Tibial nerve (tissue), 4 donors: ENCODE measurements at regions not wholly inside any gene's neighbourhood (a gene's known extent, or its start where the extent isn't known, plus 50 kb on each side); places are given as distances from the start of the nearest gene placed in this dataset.

Experiments
- EP300 ChIP-seq, 2 donors: sonication (generic); formaldehyde crosslinking; IDR thresholded peaks; one replicate each; pipeline ENCODE4 v1.6.1; 2017; ENCODE audit warnings: antibody characterized with exemption in 2 of 2, mild to moderate bottlenecking in 1 of 2
- TF ChIP-seq, protein P1 (sequence below), 5 experiments: fragments of 200-600 bp in 3 of 5; fragments of 450-650 bp in 2 of 5; sonication (generic) in 3 of 5; IDR thresholded peaks; one replicate each; pipeline ENCODE4 v1.5.1; 2016 to 2019; ENCODE audit warnings: antibody characterized with exemption in 5 of 5, mild to moderate bottlenecking in 3 of 5, moderate library complexity in 2 of 5

DNA sequence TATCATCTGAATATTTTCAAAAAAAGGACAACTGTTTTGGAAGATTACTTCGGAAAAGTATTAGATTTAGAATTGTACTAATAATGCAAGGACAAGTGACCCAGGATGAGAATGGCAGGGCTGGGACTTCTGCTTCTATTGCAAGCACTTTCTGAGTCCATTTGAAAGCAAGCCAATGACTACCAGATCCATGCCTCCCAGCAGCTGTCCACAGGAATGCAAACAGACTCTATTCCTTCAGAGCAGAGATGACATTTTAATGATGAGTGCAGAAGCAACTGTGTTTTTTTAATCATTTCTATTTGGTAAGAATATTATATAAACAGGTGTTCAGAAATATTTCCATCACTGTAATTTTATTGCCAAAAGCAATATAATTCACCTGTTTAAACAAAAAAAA, 456.7 kb downstream of the SOX11 start:
- TF ChIP-seq, protein P1, sequence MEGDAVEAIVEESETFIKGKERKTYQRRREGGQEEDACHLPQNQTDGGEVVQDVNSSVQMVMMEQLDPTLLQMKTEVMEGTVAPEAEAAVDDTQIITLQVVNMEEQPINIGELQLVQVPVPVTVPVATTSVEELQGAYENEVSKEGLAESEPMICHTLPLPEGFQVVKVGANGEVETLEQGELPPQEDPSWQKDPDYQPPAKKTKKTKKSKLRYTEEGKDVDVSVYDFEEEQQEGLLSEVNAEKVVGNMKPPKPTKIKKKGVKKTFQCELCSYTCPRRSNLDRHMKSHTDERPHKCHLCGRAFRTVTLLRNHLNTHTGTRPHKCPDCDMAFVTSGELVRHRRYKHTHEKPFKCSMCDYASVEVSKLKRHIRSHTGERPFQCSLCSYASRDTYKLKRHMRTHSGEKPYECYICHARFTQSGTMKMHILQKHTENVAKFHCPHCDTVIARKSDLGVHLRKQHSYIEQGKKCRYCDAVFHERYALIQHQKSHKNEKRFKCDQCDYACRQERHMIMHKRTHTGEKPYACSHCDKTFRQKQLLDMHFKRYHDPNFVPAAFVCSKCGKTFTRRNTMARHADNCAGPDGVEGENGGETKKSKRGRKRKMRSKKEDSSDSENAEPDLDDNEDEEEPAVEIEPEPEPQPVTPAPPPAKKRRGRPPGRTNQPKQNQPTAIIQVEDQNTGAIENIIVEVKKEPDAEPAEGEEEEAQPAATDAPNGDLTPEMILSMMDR (IDR thresholded peaks at IDR 0.05): no peak
- no peak for TF ChIP-seq EP300 (IDR thresholded peaks at IDR 0.05)
